Nephron progenitor cell (in vitro differentiated cells): ENCODE measurements at regions not wholly inside any gene's neighbourhood (a gene's known extent, or its start where the extent isn't known, plus 50 kb on each side); places are given as distances from the start of the nearest gene placed in this dataset.

Source experiments
- DNase-seq: peaks from one replicate; pipeline ENCODE4 v3.0.0; 2021
- H3K27ac Mint-ChIP-seq: 2 replicates; pipeline ENCODE4 v1.8.0; 2021; ENCODE audit warnings: mild to moderate bottlenecking, moderate library complexity, mixed read lengths
- H3K27me3 Mint-ChIP-seq: 2 replicates; pipeline ENCODE4 v1.8.0; 2021; ENCODE audit warnings: mild to moderate bottlenecking, low read depth, mixed read lengths; ENCODE audit not compliant: poor library complexity
- H3K36me3 Mint-ChIP-seq: 2 replicates; pipeline ENCODE4 v1.8.0; 2021; ENCODE audit warnings: low read depth, mixed read lengths
- H3K4me1 Mint-ChIP-seq: 2 replicates; pipeline ENCODE4 v1.8.0; 2021; ENCODE audit warnings: mixed read lengths
- H3K4me3 Mint-ChIP-seq: 2 replicates; pipeline ENCODE4 v1.8.0; 2021; ENCODE audit warnings: mild to moderate bottlenecking, moderate library complexity, mixed read lengths
- H3K9me3 Mint-ChIP-seq: 2 replicates; pipeline ENCODE4 v1.8.0; 2021; ENCODE audit warnings: mild to moderate bottlenecking, moderate library complexity, mixed read lengths
- TF ChIP-seq, protein P1 (sequence below): fragments of 200-600 bp; sonication (generic); IDR thresholded peaks from 2 replicates; pipeline ENCODE4 v1.5.0; 2021; ENCODE audit warnings: antibody characterized with exemption

DNA sequence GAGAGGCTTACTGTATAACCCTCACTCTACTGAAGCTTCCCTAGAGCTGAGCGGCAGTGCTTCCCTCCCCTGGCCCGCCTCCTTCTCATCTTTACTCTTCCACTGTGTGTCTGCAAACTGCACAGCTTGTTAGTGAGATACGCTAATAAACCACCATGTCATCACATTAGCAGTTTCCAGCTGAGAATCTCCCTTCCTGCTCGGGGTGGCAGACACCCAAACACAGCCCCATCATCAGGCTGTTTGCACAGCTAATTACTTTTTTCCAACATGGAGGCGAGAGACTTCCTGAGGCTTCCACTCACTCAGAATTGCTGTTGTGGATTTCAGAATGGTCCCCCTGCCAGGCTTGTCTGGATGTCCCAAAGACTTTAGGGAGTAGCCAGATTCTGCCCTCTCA, 444.9 kb upstream of the SULF2 start:
- Mint-ChIP-seq H3K4me1 (peaks cover 19% of the 10 kb centered on the region), H3K36me3 (no peaks in the 10 kb centered on the region), H3K27ac (no peak overlapping the region), H3K27me3 (peaks cover 17% of the 10 kb centered on the region), H3K4me3 (no peak overlapping the region), H3K9me3 (peaks cover 39% of the 10 kb centered on the region)
- TF ChIP-seq, protein P1, sequence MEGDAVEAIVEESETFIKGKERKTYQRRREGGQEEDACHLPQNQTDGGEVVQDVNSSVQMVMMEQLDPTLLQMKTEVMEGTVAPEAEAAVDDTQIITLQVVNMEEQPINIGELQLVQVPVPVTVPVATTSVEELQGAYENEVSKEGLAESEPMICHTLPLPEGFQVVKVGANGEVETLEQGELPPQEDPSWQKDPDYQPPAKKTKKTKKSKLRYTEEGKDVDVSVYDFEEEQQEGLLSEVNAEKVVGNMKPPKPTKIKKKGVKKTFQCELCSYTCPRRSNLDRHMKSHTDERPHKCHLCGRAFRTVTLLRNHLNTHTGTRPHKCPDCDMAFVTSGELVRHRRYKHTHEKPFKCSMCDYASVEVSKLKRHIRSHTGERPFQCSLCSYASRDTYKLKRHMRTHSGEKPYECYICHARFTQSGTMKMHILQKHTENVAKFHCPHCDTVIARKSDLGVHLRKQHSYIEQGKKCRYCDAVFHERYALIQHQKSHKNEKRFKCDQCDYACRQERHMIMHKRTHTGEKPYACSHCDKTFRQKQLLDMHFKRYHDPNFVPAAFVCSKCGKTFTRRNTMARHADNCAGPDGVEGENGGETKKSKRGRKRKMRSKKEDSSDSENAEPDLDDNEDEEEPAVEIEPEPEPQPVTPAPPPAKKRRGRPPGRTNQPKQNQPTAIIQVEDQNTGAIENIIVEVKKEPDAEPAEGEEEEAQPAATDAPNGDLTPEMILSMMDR, result no peak
- DNase-seq, result no peak

- H3K4me1 Mint-ChIP-seq, result peaks cover 35% of the 10 kb centered on the region
- H3K4me3 Mint-ChIP-seq, result no peak overlapping the region
- H3K9me3 Mint-ChIP-seq, result peaks cover 33% of the 10 kb centered on the region
- no peak for DNase-seq
- TF ChIP-seq, protein P1, result no peak
- H3K27ac Mint-ChIP-seq, result no peak overlapping the region
- peaks cover 16% of the 10 kb centered on the region for H3K27me3 Mint-ChIP-seq
- no peaks in the 10 kb centered on the region for H3K36me3 Mint-ChIP-seq
Observed at GRCh38 chr20:48227381-48227780, 442.1 kb upstream of the SULF2 start.

DNA sequence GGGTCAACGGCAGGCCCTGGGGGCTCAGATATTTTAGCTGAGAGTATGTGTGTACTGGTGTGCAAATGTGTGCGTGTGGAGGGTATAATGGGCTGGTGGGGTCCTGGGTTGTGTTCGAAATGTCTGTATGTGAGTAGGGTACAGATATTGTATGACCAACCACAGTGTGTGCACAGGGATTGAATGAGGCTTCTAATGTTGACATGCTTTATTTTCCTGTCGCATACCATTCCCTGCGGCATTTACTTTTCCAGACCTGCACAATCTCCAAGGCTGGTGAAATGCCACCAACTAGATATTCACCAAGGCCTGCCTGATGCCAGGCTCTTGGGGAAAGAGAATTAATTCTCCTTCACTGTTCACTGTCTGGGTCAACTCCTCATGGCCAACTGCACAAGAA, 441.4 kb upstream of the SULF2 start:
- peaks cover 13% of the 10 kb centered on the region for H3K27me3 Mint-ChIP-seq
- H3K36me3 Mint-ChIP-seq, result no peaks in the 10 kb centered on the region

DNA sequence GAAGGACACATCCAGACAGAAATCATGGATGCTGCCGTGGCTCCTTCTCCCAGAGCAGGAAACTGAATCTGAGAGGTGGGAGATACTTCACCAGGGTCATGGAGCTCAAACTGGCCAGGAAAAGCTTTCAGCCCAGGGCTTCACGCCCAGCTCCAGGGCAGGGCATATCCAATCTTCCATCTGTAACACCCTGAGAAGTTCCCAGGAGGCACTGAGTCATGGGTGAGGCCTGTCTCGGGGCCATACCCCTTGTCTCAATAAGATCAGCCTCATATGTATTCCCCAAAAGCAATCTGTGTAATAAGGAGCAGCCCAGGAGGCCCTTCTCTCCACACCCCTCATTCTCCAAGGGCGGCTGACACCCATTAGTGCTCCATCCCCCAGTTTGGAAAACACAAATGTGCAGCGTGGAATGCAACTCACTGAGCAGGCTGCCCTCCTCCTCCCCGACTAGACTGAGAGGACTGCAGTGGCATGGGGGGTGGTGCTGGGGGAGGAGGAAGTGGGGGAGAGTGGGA, 439.3 kb upstream of the SULF2 start:
- TF ChIP-seq, protein P1, result no peak
- Mint-ChIP-seq H3K27me3 (peaks cover 15% of the 10 kb centered on the region), H3K27ac (no peak overlapping the region), H3K9me3 (peaks cover 9% of the 10 kb centered on the region), H3K36me3 (no peaks in the 10 kb centered on the region), H3K4me3 (no peak overlapping the region), H3K4me1 (peaks cover 35% of the 10 kb centered on the region)
- DNase-seq, result no peak

More for the DNA sequence above, 441.4 kb upstream of the SULF2 start:
- Mint-ChIP-seq H3K4me3 (no peak overlapping the region), H3K27ac (no peak overlapping the region), H3K9me3 (peaks cover 26% of the 10 kb centered on the region), H3K4me1 (peaks cover 35% of the 10 kb centered on the region)
- no peak for DNase-seq
- TF ChIP-seq, protein P1, result no peak

- peaks cover 35% of the 10 kb centered on the region for H3K4me1 Mint-ChIP-seq
- H3K27me3 Mint-ChIP-seq, result peaks cover 15% of the 10 kb centered on the region
- peaks cover 4% of the 10 kb centered on the region for H3K9me3 Mint-ChIP-seq
- DNase-seq, result no peak
- no peak overlapping the region for H3K27ac Mint-ChIP-seq
- TF ChIP-seq, protein P1, result no peak
- H3K36me3 Mint-ChIP-seq, result no peaks in the 10 kb centered on the region
- no peak overlapping the region for H3K4me3 Mint-ChIP-seq
Observed at GRCh38 chr20:48223715-48224114, 438.4 kb upstream of the SULF2 start.

GRCh38 chr20:48222595-48223180, 437.4 kb upstream of the SULF2 start:
- no peak overlapping the region for H3K27ac Mint-ChIP-seq
- H3K9me3 Mint-ChIP-seq, result peaks cover 4% of the 10 kb centered on the region
- no peak overlapping the region for H3K4me3 Mint-ChIP-seq
- peaks cover 15% of the 10 kb centered on the region for H3K27me3 Mint-ChIP-seq
- TF ChIP-seq, protein P1, result no peak
- DNase-seq, result no peak
- H3K36me3 Mint-ChIP-seq, result no peaks in the 10 kb centered on the region
- peaks cover 41% of the 10 kb centered on the region for H3K4me1 Mint-ChIP-seq
